NCI-H2171 (cell line): ENCODE measurements at regions not wholly inside any gene's neighbourhood (a gene's known extent, or its start where the extent isn't known, plus 50 kb on each side); places are given as distances from the start of the nearest gene placed in this dataset.

Source experiments
- DNase-seq: peaks from one replicate; lab custom pipeline; 2025; lab: John Stamatoyannopoulos, UW

- no peak for DNase-seq
These were observed 546.3 kb upstream of the CDH11 start for GRCh38 chr16:65668064-65668595.

- DNase-seq: no peak
These were observed 545.2 kb upstream of the CDH11 start for GRCh38 chr16:65667011-65667578.

DNA sequence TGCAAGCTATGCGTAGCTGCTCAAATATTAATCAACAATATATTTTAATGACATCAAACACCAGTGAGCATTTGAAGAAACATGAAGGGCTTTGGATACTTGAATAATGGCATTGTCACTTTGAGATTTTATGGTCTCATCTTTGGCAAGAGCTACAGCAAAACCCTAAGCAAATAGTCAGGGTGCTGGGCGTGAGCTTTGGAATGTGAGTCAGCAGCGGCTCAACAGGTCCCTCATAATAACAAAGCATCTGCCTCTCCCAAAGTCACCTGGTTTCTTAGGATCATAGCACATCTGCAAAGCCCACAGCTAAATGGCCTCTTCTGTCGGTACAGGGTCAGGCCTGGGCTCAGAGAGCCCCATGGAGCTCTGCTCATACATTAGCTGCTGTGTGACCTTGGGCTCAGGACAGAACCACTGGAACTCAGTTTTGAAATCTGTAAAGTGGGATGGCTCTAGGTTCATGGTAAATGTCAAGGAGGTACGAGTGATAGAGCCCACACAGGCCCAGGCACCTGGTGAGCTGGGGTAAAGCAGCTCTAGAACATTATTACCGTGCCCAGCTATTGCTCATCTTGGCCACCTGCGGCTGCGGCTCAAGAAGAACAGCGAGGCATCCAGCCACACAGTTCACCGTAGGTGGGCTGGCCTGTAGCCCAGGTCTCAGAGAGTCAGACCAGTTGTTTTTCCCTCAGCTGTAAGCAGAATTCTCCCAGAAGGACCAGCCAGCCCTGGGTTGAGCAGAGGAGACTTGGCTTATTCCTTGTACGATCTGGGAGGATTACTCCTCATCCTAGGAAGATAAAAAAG, 544.5 kb upstream of the CDH11 start:
- DNase-seq: no peak

DNA sequence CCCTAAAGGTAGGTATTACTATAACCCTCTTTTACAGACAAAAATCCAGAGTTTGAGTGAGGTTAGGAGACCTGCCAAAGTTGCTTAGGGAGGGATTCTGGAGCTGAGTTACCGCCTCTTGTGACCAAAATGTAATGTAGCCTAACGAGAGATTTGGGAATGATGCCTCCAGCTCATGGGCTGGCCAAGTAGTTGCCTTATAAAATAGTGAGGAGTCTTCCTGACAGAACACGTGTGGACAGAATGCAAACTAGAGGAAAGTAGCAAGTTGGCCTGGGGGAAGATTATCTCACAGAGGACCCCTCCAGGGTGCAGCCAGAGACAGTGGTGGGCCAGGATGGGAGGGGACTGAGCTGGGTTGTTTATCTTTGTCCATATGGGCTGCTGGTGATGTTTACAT, 543.7 kb upstream of the CDH11 start:
- no peak for DNase-seq

DNA sequence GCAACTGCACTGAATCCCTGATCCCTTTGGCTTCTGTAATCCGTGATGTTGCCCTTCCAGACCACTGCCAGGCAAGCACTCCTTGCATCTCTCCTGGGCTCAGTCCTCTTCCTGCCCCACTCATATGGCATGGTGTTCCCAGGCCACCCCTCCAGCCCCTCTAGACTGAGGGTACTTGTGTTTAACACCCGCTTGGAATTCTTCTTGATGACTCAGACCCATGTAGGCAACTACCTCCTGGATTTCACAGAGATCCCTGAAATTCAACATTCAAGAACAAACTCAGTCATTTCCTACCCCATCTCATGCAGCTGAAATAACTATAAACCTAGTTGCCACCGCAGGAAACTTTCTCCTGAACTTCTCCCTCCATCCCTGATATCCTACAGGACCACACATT, 541.9 kb upstream of the CDH11 start:
- DNase-seq: no peak

- DNase-seq: no peak
These were observed 540.4 kb upstream of the CDH11 start for GRCh38 chr16:65662256-65662655.

GRCh38 chr16:65661558-65661957, 539.7 kb upstream of the CDH11 start:
- DNase-seq: no peak

DNA sequence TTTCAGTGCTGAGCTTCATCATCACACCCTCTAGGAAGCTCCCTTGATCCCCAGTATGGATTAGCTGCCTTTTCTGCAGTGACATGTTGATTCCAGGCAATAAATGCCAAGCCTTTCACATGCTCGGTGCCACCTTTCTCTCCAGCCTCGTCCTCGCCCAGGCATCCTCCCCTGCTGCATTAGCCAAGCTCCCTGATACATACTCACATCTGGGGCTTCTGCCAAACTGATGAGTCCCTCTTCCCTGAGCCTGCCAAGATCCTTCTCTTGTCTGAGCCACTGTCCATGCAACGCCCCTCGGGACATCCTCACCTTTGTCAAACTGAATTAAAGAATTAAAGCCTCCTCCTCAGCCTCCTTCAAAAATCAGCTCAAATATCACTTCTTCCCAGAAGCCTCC, 538.5 kb upstream of the CDH11 start:
- DNase-seq: no peak

- DNase-seq: no peak
These were observed 537.9 kb upstream of the CDH11 start for GRCh38 chr16:65659758-65660157.

GRCh38 chr16:65658787-65659220, 536.9 kb upstream of the CDH11 start:
- DNase-seq: no peak

GRCh38 chr16:65658349-65658748, 536.5 kb upstream of the CDH11 start:
- no peak for DNase-seq

DNA sequence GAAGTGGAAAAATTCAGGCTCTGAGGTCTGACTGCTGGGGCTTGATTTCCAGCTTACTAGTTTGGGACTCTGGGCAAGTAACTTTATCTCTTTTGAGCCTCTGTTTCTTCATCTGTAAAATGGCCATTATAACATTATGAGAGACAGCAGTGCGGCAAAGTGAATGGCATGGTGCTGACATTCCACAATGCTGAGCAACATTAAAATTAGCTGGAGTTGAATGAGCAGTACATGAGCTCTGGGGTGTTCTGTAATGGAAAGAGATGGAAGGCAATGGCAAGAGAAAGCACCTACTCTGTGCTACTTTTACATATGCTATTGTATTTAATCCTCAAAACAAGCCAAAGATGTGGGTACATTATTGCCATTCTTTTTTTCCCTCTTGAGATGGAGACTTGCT, 535.7 kb upstream of the CDH11 start:
- no peak for DNase-seq

DNA sequence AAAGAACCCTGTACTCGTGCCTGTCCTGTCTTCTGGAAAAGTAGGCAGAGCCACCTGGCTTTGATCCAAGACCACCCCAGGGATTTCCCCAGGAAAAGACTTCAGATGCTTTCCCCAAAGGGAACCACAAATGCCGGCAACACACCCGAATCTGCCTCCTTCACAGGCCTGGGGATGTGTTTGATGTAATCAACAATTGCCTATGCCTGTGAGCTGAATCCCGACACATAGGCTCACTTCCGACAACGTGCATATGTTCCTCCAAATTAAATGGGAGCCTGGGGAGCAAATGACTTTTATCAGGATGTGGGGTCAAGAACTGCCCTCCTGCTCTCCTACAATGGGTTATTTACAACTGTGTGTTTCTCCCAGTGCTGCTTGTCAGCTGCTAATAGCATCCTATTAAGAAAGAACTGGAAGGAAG, 535.2 kb upstream of the CDH11 start:
- DNase-seq: no peak

DNA sequence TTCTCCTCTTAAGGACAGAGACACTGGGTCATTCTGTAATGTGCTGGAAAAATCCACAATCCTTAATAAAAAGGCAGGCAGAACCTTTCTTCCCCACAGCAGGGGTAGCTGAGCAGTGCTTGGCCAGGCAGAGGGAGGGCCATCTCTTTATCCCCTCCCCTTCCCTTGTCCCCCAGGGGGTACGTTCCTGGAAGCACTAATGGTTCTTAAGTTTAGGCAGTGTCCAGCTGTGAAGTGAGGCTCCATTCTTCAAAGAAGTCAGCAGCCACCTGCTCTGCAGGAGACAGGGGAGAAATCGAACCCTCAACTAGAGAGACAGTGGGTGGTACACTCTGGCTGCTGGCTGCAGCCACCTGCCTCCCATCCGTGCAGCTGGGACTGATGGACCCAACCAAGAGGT, 533.9 kb upstream of the CDH11 start:
- DNase-seq: no peak

DNA sequence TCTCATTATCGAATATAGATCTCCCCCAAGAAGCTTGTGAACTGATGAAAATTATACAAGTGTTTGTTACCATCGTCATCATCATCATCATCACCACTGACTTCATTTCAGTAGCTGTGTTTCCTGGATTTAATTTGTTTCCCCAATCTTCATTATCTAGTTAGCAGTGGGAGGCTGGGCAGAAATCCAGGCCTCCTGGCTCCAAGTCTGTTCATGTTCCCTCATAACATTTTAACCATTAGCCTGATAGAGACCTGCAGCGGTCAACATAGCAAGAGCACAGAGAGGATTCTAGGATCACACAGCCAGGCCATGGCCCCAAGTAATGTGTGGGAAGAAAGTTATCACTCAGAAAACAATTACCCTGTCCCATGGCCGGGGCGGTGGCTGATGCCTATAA, 526.2 kb upstream of the CDH11 start:
- DNase-seq: no peak

DNA sequence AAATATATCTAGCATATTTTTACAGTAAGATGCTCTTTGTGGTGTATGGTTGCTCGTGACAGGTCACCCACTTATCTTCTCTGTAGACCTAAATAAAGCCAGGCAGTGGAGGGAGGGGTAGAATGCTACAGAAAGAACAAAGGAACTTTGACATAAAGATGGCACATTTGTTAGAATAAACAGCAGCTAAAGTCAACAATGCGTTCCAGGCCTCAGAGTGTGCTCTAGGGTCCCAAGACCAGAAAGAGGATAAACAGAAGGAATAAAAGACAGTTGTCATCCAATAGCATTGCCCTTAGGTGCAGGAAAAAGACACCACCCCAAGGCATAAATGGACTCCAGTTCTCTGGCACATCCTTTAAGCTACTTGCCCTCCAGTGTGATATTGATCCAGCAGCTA, 523.0 kb upstream of the CDH11 start:
- no peak for DNase-seq

DNA sequence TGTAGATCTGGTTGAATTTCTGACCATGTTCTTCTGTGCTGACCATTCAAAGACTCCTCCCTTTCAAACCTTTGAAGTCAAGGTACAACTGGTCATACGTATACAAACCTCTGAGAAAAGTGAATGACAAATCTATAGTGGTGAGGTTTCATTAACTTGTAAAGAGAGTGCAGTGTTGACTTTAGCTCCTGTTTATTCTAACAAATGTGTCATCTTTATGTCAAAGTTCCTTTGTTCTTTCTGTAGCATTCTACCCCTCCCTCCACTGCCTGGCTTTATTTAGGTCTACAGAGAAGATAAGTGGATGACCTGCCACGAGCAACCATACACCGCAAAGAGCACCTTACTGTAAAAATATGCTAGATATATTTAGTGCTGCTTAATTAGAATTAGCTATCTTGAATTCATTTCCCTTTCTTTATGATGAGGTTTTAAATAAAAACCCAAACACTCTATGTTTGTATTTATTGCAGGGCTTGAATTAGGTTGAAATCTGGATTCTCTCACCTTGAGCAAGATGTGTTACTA, 520.0 kb upstream of the CDH11 start:
- DNase-seq: no peak

DNA sequence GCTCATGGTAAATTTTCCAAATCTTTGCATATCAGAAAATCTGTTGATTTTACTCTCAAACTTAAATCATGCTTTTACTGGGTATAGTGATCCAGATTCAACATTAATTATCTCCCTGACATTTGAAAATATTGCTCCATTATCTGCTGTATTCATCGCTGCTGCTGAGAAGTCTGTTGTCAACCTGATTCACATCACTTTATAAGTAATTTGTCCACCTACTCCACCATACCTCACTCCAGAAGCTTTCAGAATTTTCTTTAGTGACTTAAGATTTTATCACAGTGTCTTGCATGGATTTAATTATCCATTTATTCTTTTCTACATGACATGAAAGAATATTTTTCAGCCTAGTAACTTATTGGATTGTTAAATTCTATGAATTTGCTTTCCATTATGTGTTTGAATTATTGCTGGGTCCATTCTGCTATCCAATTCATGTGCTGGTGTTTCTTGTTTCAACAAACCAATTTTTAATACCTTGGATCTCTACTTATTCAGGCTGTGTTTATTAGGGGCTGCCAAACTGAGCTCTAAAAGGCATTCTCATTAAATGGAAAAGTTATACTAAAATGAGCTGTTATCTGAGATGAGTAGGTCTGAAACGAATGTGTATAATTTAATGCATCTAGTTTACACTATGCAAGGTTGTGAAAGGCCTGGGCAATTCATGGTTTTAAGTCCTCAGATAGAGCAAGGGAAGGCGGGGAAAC, 519.3 kb upstream of the CDH11 start:
- no peak for DNase-seq

DNA sequence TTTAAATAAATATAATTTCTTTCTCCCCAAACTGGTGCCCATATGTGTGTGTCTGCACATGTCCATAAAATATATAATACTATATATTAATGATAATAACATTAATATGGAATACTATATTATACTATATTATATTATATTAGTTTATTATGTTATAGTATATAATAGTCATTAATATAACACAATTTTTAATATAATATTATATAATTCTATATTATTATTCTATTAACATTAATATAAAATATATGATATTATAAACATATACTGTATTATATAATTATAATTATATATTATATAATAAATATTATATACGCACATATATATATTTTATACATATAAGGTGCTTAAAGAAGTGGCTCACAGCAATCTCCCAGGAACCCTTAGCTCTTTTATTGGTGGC, 513.0 kb upstream of the CDH11 start:
- DNase-seq: no peak

DNA sequence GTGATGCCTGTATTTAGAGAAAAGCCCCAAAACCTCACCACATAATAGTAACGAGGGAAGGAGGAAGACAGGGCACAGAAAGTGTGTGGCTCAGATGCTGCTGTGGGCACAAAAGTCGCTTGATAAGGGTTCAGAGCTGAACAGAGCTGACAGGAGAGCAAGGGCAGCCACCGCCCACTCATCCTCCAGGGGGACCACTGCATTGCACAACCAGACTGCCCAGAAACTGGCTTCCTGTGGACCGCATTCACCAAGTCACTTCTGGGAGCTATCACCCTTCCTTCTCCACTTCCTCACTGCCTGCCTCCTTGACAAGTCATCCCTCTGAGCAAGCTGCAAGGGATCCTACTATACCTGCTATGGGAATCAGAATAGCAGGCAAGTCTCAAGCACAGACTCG, 512.4 kb upstream of the CDH11 start:
- no peak for DNase-seq

DNA sequence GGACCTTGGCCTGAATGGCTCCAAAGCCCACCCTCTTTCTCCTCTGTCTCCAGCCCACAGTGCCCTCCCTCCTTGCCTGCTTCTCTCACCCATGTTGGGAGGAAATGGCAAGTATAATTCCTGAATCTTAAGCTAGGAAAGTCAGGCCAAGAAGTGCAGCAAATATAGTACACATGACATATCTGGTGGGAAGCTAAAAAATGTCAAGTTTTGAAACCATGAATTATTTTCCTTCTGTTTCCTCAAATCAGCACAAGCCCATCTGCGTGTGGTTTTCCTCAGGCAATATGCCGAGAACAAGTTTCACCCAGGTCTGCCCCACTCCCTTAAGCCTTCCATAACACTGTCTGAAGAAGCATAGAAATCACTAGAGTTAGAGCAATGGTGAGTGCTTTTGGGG, 502.8 kb upstream of the CDH11 start:
- DNase-seq: no peak

DNA sequence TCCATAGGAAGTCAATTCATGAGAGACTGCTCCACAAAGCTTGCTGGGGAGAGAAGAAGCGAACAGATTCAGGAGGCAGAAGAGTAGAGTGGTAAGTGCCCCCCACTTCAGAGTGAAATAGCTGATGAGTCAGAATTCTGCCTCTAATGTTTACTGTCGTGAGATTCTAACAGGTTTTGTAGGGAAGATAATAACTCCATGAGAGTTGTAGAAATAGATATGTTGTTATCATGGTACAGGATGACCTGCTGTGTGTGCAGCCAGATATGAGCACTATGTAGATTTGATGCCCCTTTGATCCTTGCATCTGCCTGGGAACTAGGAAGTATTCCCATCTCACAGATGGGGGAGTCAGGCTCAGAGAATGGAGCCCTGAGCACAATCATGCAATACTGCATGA, 502.4 kb upstream of the CDH11 start:
- no peak for DNase-seq

GRCh38 chr16:65622871-65623270, 501.0 kb upstream of the CDH11 start:
- DNase-seq: no peak
